Mucosa of descending colon (tissue), 3 donors: ENCODE measurements at regions not wholly inside any gene's neighbourhood (a gene's known extent, or its start where the extent isn't known, plus 50 kb on each side); places are given as distances from the start of the nearest gene placed in this dataset.

Source experiments
- ATAC-seq: fragments of 200-7000 bp; cut with Tn5 transposase; one replicate; pipeline ENCODE4 v1.9.1; 2020; ENCODE audit warnings: mild to moderate bottlenecking, moderate library complexity
- DNase-seq, 3 donors: peaks; one replicate each; pipeline ENCODE4 v3.0.0-alpha.2; 2020
- H3K36me3 ChIP-seq: fragments of 200-600 bp; one replicate; pipeline ENCODE4 v1.8.0; 2021; ENCODE audit warnings: low read depth, mild to moderate bottlenecking
- H3K4me1 ChIP-seq: fragments of 200-600 bp; one replicate; pipeline ENCODE4 v1.8.0; 2021; ENCODE audit warnings: low read depth, mild to moderate bottlenecking
- H3K4me3 ChIP-seq: fragments of 200-600 bp; one replicate; pipeline ENCODE4 v1.8.0; 2021; ENCODE audit warnings: mild to moderate bottlenecking
- H3K9me3 ChIP-seq: fragments of 200-600 bp; one replicate; pipeline ENCODE4 v1.8.0; 2021; ENCODE audit warnings: mild to moderate bottlenecking
- CTCF ChIP-seq: fragments of 200-600 bp; IDR thresholded peaks from one replicate; pipeline ENCODE4 v1.8.0; 2022; ENCODE audit warnings: antibody characterized with exemption, mild to moderate bottlenecking
- intact Hi-C, 2 donors: fragments of 100-400 bp; cut with DNase I in 1 of 2; cut with micrococcal nuclease in 1 of 2; formaldehyde crosslinking; loops; one replicate each; pipeline versions ENCODE4 v1.11.0 to v1.11.1; 2022; cut with DNase I, micrococcal nuclease
- donor health status: DM: no; HTN: no; CAD: no; lungs with moderate emphysema.
- donor health status: DM: no; HTN: no; CAD: no.
- donor health status: DM: no; HTN: yes; CAD: no.

- DNase-seq (no peak), ATAC-seq (no peak)
- H3K4me3 ChIP-seq, result no peak overlapping the region
- H3K9me3 ChIP-seq, result peaks cover 7% of the 10 kb centered on the region
- intact Hi-C loops, result no loop called here
- no peaks in the 10 kb centered on the region for H3K4me1 ChIP-seq
- H3K36me3 ChIP-seq, result no peaks in the 10 kb centered on the region
- no peak for TF ChIP-seq CTCF
Observed at GRCh38 chr20:22673467-22673866, 89.1 kb upstream of the FOXA2 start.

- H3K4me1 ChIP-seq, result no peaks in the 10 kb centered on the region
- DNase-seq (no peak), ATAC-seq (no peak)
- no peaks in the 10 kb centered on the region for H3K36me3 ChIP-seq
- peaks cover 6% of the 10 kb centered on the region for H3K9me3 ChIP-seq
- intact Hi-C loops, result no loop called here
- TF ChIP-seq CTCF, result no peak
- no peak overlapping the region for H3K4me3 ChIP-seq
Observed at GRCh38 chr20:22675341-22675740, 91.0 kb upstream of the FOXA2 start.

- Histone ChIP-seq H3K4me1 (no peaks in the 10 kb centered on the region), H3K4me3 (no peak overlapping the region), H3K36me3 (no peaks in the 10 kb centered on the region), H3K9me3 (no peaks in the 10 kb centered on the region)
- ATAC-seq, result no peak
- no peak for DNase-seq
- no peak for TF ChIP-seq CTCF
- intact Hi-C loops, result no loop called here
Observed at GRCh38 chr20:22678678-22679077, 94.3 kb upstream of the FOXA2 start.

- Histone ChIP-seq H3K9me3 (no peaks in the 10 kb centered on the region), H3K36me3 (no peaks in the 10 kb centered on the region), H3K4me1 (no peaks in the 10 kb centered on the region), H3K4me3 (no peak overlapping the region)
- no peak for TF ChIP-seq CTCF
- ATAC-seq (no peak), DNase-seq (no peak)
- intact Hi-C loops, result no loop called here
Observed at GRCh38 chr20:22679197-22679596, 94.8 kb upstream of the FOXA2 start.

GRCh38 chr20:22680031-22680740, 95.8 kb upstream of the FOXA2 start:
- no peak for TF ChIP-seq CTCF
- Histone ChIP-seq H3K4me1 (no peaks in the 10 kb centered on the region), H3K4me3 (no peak overlapping the region), H3K36me3 (no peaks in the 10 kb centered on the region), H3K9me3 (no peaks in the 10 kb centered on the region)
- ATAC-seq (no peak), DNase-seq (no peak)
- intact Hi-C loops, result loop anchor here in 1 of 2 donors (5.0 kb wide), 1 partner anchor 343 kb away; no protein-coding TSS in a partner anchor
